Left lung (tissue), 4 donors: ENCODE measurements at regions not wholly inside any gene's neighbourhood (a gene's known extent, or its start where the extent isn't known, plus 50 kb on each side); places are given as distances from the start of the nearest gene placed in this dataset.

Source experiments
- ATAC-seq: fragments of 200-7000 bp; cut with Tn5 transposase; one replicate; pipeline ENCODE4 v1.9.1; 2020; ENCODE audit warnings: moderate library complexity
- DNase-seq, 4 donors: peaks; one replicate each; pipeline ENCODE4 v3.0.0-alpha.2; 2013 to 2020
- H3K27ac ChIP-seq, 2 donors: fragments of 200-600 bp; sonication (generic) in 1 of 2; one replicate each; pipeline versions ENCODE4 v1.5.0 to v1.8.0; 2020 to 2021
- H3K27me3 ChIP-seq, 2 donors: fragments of 200-600 bp; sonication (generic) in 1 of 2; one replicate each; pipeline versions ENCODE4 v1.5.0 to v1.8.0; 2020 to 2021
- H3K36me3 ChIP-seq, 2 donors: fragments of 200-600 bp; sonication (generic) in 1 of 2; one replicate each; pipeline versions ENCODE4 v1.5.0 to v1.8.0; 2020 to 2021
- H3K4me1 ChIP-seq, 2 donors: fragments of 200-600 bp; one replicate each; pipeline ENCODE4 v1.8.0; 2021
- H3K4me3 ChIP-seq, 2 donors: fragments of 200-600 bp; sonication (generic) in 1 of 2; one replicate each; pipeline versions ENCODE4 v1.5.0 to v1.8.0; 2020 to 2021; ENCODE audit warnings: mild to moderate bottlenecking in 1 of 2
- H3K9me3 ChIP-seq, 2 donors: fragments of 200-600 bp; sonication (generic) in 1 of 2; one replicate each; pipeline versions ENCODE4 v1.5.0 to v1.8.0; 2020 to 2021
- CTCF ChIP-seq, 2 donors: fragments of 200-600 bp; sonication (generic) in 1 of 2; IDR thresholded peaks; one replicate each; pipeline versions ENCODE4 v1.5.0 to v1.8.0; 2021; ENCODE audit warnings: antibody characterized with exemption in 2 of 2
- intact Hi-C, 2 donors: fragments of 100-400 bp; cut with DNase I; formaldehyde crosslinking; loops; one replicate each; pipeline versions ENCODE4 v1.11.2 to v1.14.2; 2022
- donor health status: DM: no; HTN: yes; CAD: no.
- donor health status: DM: no; HTN: no; CAD: no.

GRCh38 chr5:158519433-158520021, 580.2 kb downstream of the EBF1 start:
- intact Hi-C loops = no loop called here
- DNase-seq (no peak), ATAC-seq (peak; percentile 88)
- H3K4me1 ChIP-seq = peaks cover 0 to 5% of the 10 kb centered on the region in 2 donors
- no peak for TF ChIP-seq CTCF (IDR thresholded peaks at IDR 0.05)
- no peak overlapping the region for H3K27ac ChIP-seq
- H3K4me3 ChIP-seq = no peak overlapping the region
- no peaks in the 10 kb centered on the region for H3K36me3 ChIP-seq
- H3K9me3 ChIP-seq = no peaks in the 10 kb centered on the region
- no peaks in the 10 kb centered on the region for H3K27me3 ChIP-seq

- TF ChIP-seq CTCF (IDR thresholded peaks at IDR 0.05) = no peak
- H3K4me3 ChIP-seq = no peak overlapping the region
- H3K4me1 ChIP-seq = no peaks in the 10 kb centered on the region
- H3K9me3 ChIP-seq = no peaks in the 10 kb centered on the region
- no peaks in the 10 kb centered on the region for H3K36me3 ChIP-seq
- ATAC-seq (no peak), DNase-seq (no peak)
- intact Hi-C loops = no loop called here
- H3K27ac ChIP-seq = no peak overlapping the region
- no peaks in the 10 kb centered on the region for H3K27me3 ChIP-seq
Observed at GRCh38 chr5:158516521-158516920, 583.2 kb downstream of the EBF1 start.

GRCh38 chr5:158514986-158515359, 584.7 kb downstream of the EBF1 start:
- Histone ChIP-seq H3K36me3 (no peaks in the 10 kb centered on the region), H3K9me3 (no peaks in the 10 kb centered on the region), H3K27me3 (no peaks in the 10 kb centered on the region), H3K4me3 (no peak overlapping the region), H3K4me1 (no peaks in the 10 kb centered on the region), H3K27ac (no peak overlapping the region)
- ATAC-seq (no peak), DNase-seq (no peak)
- no peak for TF ChIP-seq CTCF (IDR thresholded peaks at IDR 0.05)
- intact Hi-C loops = no loop called here

- no peak for TF ChIP-seq CTCF (IDR thresholded peaks at IDR 0.05)
- ATAC-seq (no peak), DNase-seq (no peak)
- H3K9me3 ChIP-seq = no peaks in the 10 kb centered on the region
- no peaks in the 10 kb centered on the region for H3K27me3 ChIP-seq
- no peaks in the 10 kb centered on the region for H3K36me3 ChIP-seq
- H3K4me3 ChIP-seq = no peak overlapping the region
- H3K4me1 ChIP-seq = no peaks in the 10 kb centered on the region
- intact Hi-C loops = no loop called here
- no peak overlapping the region for H3K27ac ChIP-seq
Observed at GRCh38 chr5:158514319-158514985, 585.3 kb downstream of the EBF1 start.

GRCh38 chr5:158513490-158514318, 586.0 kb downstream of the EBF1 start:
- ATAC-seq (peak; percentile 39), DNase-seq (no peak)
- Histone ChIP-seq H3K27me3 (no peaks in the 10 kb centered on the region), H3K4me1 (no peaks in the 10 kb centered on the region), H3K9me3 (no peaks in the 10 kb centered on the region), H3K4me3 (no peak overlapping the region), H3K27ac (no peak overlapping the region), H3K36me3 (no peaks in the 10 kb centered on the region)
- TF ChIP-seq CTCF (IDR thresholded peaks at IDR 0.05) = no peak
- intact Hi-C loops = no loop called here
